Activated naive CD8-positive, alpha-beta T cell treated with anti-CD3 and anti-CD28 coated beads, Interleukin-2, amount 10 ng/mL, durations not matched to agents 7 days and 5 days (primary cell): ENCODE measurements at regions not wholly inside any gene's neighbourhood (a gene's known extent, or its start where the extent isn't known, plus 50 kb on each side); places are given as distances from the start of the nearest gene placed in this dataset.
A peak's percentile ranks its signal among the peaks of the same experiment; 100 is the strongest.

ENCODE experiments used
- ATAC-seq: fragments of 150-1000 bp; cut with Tn5 transposase; one replicate; pipeline ENCODE4 v1.10.0; 2021; ENCODE audit warnings: low read depth, moderate library complexity
- POLR2A ChIA-PET: fragments of 350-600 bp; sonication (Branson Sonifier 250); formaldehyde crosslinking; loops from one replicate; lab custom pipeline; 2021; ENCODE audit warnings: antibody characterized with exemption; lab: Charles Lee
- DNase-seq: peaks from one replicate; pipeline ENCODE4 v3.0.0; 2021
- H3K27ac Mint-ChIP-seq: one replicate; pipeline ENCODE4 v1.8.0; 2022; ENCODE audit warnings: mild to moderate bottlenecking, mixed read lengths
- H3K27me3 Mint-ChIP-seq: one replicate; pipeline ENCODE4 v1.8.0; 2022; ENCODE audit warnings: mild to moderate bottlenecking, moderate library complexity, mixed read lengths
- H3K36me3 Mint-ChIP-seq: one replicate; pipeline ENCODE4 v1.8.0; 2021; ENCODE audit warnings: mild to moderate bottlenecking, mixed read lengths
- H3K4me1 Mint-ChIP-seq: one replicate; pipeline ENCODE4 v1.8.0; 2021; ENCODE audit warnings: mixed read lengths
- H3K4me3 Mint-ChIP-seq: one replicate; pipeline ENCODE4 v1.8.0; 2022; ENCODE audit warnings: mild to moderate bottlenecking, moderate library complexity, mixed read lengths
- H3K9me3 Mint-ChIP-seq: one replicate; pipeline ENCODE4 v1.8.0; 2021; ENCODE audit warnings: mixed read lengths

- ATAC-seq, result no peak
- POLR2A ChIA-PET, result no interaction called here
- Mint-ChIP-seq H3K4me3 (no peak overlapping the region), H3K9me3 (peaks cover 2% of the 10 kb centered on the region), H3K27ac (no peak overlapping the region), H3K4me1 (peaks cover 8% of the 10 kb centered on the region), H3K36me3 (peaks cover 2% of the 10 kb centered on the region), H3K27me3 (peaks cover 11% of the 10 kb centered on the region)
- DNase-seq, result no peak
These were observed 219.5 kb upstream of the DTNBP1 start for GRCh38 chr6:15882345-15882744.

DNA sequence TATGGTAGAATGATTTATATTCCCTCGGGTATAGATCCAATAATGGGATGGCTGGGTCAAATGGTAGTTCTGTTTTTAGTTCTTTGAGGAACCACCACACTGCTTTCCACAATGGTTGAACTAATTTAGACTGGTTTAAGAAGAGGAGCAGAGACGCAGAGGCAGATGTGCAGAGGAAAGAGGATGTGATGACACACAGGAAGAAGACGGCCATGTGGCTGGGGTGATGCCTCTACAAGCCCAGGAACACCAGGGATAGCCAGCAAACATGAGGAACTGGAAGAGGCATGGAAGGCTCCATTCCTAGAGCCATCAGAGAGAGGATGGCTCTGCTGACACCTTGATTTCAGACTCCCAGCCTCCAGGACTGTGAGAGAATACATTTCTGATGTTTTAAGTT, 218.3 kb upstream of the DTNBP1 start:
- POLR2A ChIA-PET, result no interaction called here
- ATAC-seq (no peak), DNase-seq (no peak)
- Mint-ChIP-seq H3K27me3 (peaks cover 11% of the 10 kb centered on the region), H3K36me3 (peaks cover 2% of the 10 kb centered on the region), H3K4me1 (peaks cover 8% of the 10 kb centered on the region), H3K9me3 (peaks cover 4% of the 10 kb centered on the region), H3K27ac (no peak overlapping the region), H3K4me3 (no peak overlapping the region)

- no peak for DNase-seq
- no peak for ATAC-seq
- no peak overlapping the region for H3K4me3 Mint-ChIP-seq
- H3K27ac Mint-ChIP-seq, result no peak overlapping the region
- peaks cover 4% of the 10 kb centered on the region for H3K9me3 Mint-ChIP-seq
- peaks cover 8% of the 10 kb centered on the region for H3K4me1 Mint-ChIP-seq
- peaks cover 10% of the 10 kb centered on the region for H3K27me3 Mint-ChIP-seq
- POLR2A ChIA-PET, result no interaction called here
- peaks cover 2% of the 10 kb centered on the region for H3K36me3 Mint-ChIP-seq
These were observed 217.6 kb upstream of the DTNBP1 start for GRCh38 chr6:15880262-15880973.

- peak; percentile 47 for ATAC-seq
- no peak for DNase-seq
- Mint-ChIP-seq H3K4me3 (no peak overlapping the region), H3K27ac (no peak overlapping the region), H3K36me3 (peaks cover 2% of the 10 kb centered on the region), H3K27me3 (peaks cover 10% of the 10 kb centered on the region), H3K4me1 (peaks cover 8% of the 10 kb centered on the region), H3K9me3 (peaks cover 4% of the 10 kb centered on the region)
- POLR2A ChIA-PET, result no interaction called here
These were observed 216.8 kb upstream of the DTNBP1 start for GRCh38 chr6:15879371-15880261.

DNA sequence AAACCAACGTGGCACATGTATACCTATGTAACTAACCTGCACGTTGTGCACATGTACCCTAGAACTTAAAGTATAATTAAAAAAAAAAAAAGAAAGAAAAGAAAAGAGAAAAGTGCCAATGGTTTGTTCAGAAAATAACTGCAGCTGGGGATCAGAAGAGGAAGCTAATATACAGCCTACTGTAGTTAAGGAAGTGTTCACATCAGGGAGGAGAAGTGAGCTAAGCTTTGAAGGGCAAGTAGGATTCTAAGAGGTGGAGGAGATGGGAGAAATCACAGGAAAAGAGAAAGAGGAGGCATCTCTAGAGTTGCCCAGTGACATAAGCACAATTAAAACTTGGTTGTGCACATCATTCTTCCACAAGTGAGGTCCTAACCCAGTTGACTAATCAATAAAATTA, 214.4 kb upstream of the DTNBP1 start:
- Mint-ChIP-seq H3K9me3 (peaks cover 4% of the 10 kb centered on the region), H3K4me1 (peaks cover 8% of the 10 kb centered on the region), H3K4me3 (no peak overlapping the region), H3K27me3 (peaks cover 9% of the 10 kb centered on the region), H3K27ac (no peak overlapping the region), H3K36me3 (peaks cover 2% of the 10 kb centered on the region)
- DNase-seq (no peak), ATAC-seq (no peak)
- POLR2A ChIA-PET, result no interaction called here

DNA sequence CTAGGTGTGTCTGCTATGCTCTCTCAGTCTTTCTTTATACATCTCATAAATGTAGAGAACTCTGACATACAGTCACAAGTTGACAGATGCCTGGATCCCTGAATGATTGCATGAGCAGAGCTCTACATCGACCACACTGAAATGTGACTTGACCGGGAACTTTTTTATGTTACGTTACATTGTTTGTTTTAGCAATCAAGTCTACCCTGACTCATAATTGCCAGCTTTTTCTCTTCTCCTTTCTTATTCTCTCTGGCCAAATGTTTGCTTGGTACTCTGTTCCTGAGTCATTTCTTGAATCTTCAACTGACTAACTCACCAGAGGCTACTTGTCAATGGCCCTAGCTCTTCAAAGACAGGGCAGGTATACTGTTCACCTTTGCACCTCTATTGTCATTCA, 213.6 kb upstream of the DTNBP1 start:
- no peak overlapping the region for H3K4me3 Mint-ChIP-seq
- peaks cover 4% of the 10 kb centered on the region for H3K9me3 Mint-ChIP-seq
- H3K4me1 Mint-ChIP-seq, result peaks cover 6% of the 10 kb centered on the region
- POLR2A ChIA-PET, result no interaction called here
- peaks cover 2% of the 10 kb centered on the region for H3K36me3 Mint-ChIP-seq
- H3K27me3 Mint-ChIP-seq, result peaks cover 13% of the 10 kb centered on the region
- DNase-seq (no peak), ATAC-seq (no peak)
- no peak overlapping the region for H3K27ac Mint-ChIP-seq

- Mint-ChIP-seq H3K27ac (no peak overlapping the region), H3K36me3 (no peaks in the 10 kb centered on the region), H3K9me3 (peaks cover 4% of the 10 kb centered on the region), H3K27me3 (peaks cover 18% of the 10 kb centered on the region), H3K4me3 (no peak overlapping the region), H3K4me1 (peaks cover 2% of the 10 kb centered on the region)
- ATAC-seq, result no peak
- no peak for DNase-seq
- POLR2A ChIA-PET, result no interaction called here
These were observed 213.0 kb upstream of the DTNBP1 start for GRCh38 chr6:15875797-15876196.

GRCh38 chr6:15874821-15875220, 212.0 kb upstream of the DTNBP1 start:
- ATAC-seq, result no peak
- POLR2A ChIA-PET, result no interaction called here
- Mint-ChIP-seq H3K27me3 (peaks cover 22% of the 10 kb centered on the region), H3K27ac (no peak overlapping the region), H3K36me3 (no peaks in the 10 kb centered on the region), H3K4me1 (no peaks in the 10 kb centered on the region), H3K9me3 (peaks cover 4% of the 10 kb centered on the region), H3K4me3 (no peak overlapping the region)
- DNase-seq, result no peak

GRCh38 chr6:15874326-15874725, 211.5 kb upstream of the DTNBP1 start:
- POLR2A ChIA-PET, result no interaction called here
- H3K27ac Mint-ChIP-seq, result no peak overlapping the region
- no peaks in the 10 kb centered on the region for H3K4me1 Mint-ChIP-seq
- H3K9me3 Mint-ChIP-seq, result peaks cover 4% of the 10 kb centered on the region
- H3K36me3 Mint-ChIP-seq, result no peaks in the 10 kb centered on the region
- peaks cover 22% of the 10 kb centered on the region for H3K27me3 Mint-ChIP-seq
- H3K4me3 Mint-ChIP-seq, result no peak overlapping the region
- no peak for ATAC-seq
- DNase-seq, result no peak

DNA sequence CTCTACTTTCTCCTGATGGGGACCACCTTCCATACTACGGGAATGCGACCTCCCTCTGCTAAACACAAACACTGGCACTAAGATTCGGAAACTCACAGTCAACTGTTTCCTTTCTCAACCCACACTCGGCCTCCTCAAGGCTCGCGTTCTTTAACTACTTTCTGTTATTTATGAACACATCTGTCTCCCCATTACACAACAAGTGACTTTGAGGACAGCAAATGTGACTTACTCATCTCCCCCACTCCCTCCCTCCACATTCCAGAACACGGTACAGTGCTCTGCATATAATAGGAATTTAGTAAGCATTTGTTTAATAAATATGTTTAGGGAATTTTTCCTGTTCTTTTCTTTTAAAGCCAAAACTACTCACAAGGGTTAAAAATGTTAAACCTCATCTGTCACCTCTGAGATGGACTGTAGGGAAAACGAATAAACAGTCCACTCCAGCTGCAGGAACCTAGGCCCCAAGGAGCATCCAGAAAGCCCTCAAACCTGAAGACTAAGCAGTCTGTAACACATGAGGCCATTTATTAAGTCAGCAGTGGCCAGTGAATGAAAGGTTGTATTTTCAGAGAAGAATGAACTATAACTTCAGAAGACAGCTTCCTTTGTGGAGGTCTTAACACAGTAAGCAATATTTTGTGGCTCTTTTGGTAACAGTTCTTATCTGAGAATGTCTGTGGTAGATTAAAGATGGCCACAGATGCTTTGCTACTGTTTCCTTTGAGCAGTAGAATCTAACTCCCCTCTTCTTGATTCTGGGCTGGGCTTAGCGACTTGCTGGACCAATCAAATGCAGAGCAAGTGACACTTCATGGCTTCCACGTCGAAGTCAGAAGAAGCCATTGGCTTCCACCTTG, 209.6 kb upstream of the DTNBP1 start:
- peaks cover 16% of the 10 kb centered on the region for H3K27me3 Mint-ChIP-seq
- no peaks in the 10 kb centered on the region for H3K4me1 Mint-ChIP-seq

GRCh38 chr6:15871276-15871675, 208.4 kb upstream of the DTNBP1 start:
- Mint-ChIP-seq H3K4me3 (no peak overlapping the region), H3K9me3 (peaks cover 2% of the 10 kb centered on the region)
- POLR2A ChIA-PET, result no interaction called here

More for the DNA sequence above, 209.6 kb upstream of the DTNBP1 start:
- DNase-seq, result no peak
- Mint-ChIP-seq H3K4me3 (no peak overlapping the region), H3K36me3 (no peaks in the 10 kb centered on the region), H3K9me3 (peaks cover 4% of the 10 kb centered on the region), H3K27ac (no peak overlapping the region)
- ATAC-seq, result no peak
- POLR2A ChIA-PET, result no interaction called here

GRCh38 chr6:15870333-15871043, 207.7 kb upstream of the DTNBP1 start:
- peaks cover 2% of the 10 kb centered on the region for H3K9me3 Mint-ChIP-seq
- no peak overlapping the region for H3K4me3 Mint-ChIP-seq
- no peaks in the 10 kb centered on the region for H3K4me1 Mint-ChIP-seq
- ATAC-seq, result no peak
- no peak for DNase-seq
- no peaks in the 10 kb centered on the region for H3K36me3 Mint-ChIP-seq
- no peak overlapping the region for H3K27ac Mint-ChIP-seq
- POLR2A ChIA-PET, result no interaction called here
- peaks cover 17% of the 10 kb centered on the region for H3K27me3 Mint-ChIP-seq

More at GRCh38 chr6:15871276-15871675, 208.4 kb upstream of the DTNBP1 start:
- Mint-ChIP-seq H3K27me3 (peaks cover 13% of the 10 kb centered on the region), H3K4me1 (no peaks in the 10 kb centered on the region), H3K36me3 (no peaks in the 10 kb centered on the region), H3K27ac (no peak overlapping the region)
- ATAC-seq (no peak), DNase-seq (no peak)

GRCh38 chr6:15864708-15865062, 201.9 kb upstream of the DTNBP1 start:
- no peaks in the 10 kb centered on the region for H3K9me3 Mint-ChIP-seq
- DNase-seq (no peak), ATAC-seq (no peak)
- peaks cover 13% of the 10 kb centered on the region for H3K27me3 Mint-ChIP-seq
- POLR2A ChIA-PET, result no interaction called here
- no peak overlapping the region for H3K27ac Mint-ChIP-seq
- no peak overlapping the region for H3K4me3 Mint-ChIP-seq
- no peaks in the 10 kb centered on the region for H3K4me1 Mint-ChIP-seq
- H3K36me3 Mint-ChIP-seq, result no peaks in the 10 kb centered on the region
